ENCODE measurements at regions not wholly inside any gene's neighbourhood (a gene's known extent, or its start where the extent isn't known, plus 50 kb on each side); places are given as distances from the start of the nearest gene placed in this dataset.

DNA sequence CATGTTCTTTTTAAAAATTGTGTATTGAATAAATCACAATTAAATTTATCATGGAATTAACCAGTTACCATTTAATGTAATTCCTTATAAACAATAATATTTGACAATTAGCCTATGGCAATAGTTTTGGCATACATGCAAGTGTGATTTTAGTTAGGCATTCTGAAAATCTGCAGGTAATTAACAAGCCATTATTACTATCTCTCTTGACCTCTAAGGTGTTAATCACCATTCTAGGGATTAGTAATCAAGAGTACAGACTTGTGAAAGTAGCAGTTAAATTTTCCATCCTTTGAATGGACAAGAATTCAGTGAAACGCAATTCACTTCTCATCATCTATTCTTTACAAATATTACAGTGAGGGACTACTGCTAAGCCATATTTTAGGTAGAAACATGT lies 127.7 kb upstream of the CHST9 start:
- TF ChIP-seq, protein P1, sequence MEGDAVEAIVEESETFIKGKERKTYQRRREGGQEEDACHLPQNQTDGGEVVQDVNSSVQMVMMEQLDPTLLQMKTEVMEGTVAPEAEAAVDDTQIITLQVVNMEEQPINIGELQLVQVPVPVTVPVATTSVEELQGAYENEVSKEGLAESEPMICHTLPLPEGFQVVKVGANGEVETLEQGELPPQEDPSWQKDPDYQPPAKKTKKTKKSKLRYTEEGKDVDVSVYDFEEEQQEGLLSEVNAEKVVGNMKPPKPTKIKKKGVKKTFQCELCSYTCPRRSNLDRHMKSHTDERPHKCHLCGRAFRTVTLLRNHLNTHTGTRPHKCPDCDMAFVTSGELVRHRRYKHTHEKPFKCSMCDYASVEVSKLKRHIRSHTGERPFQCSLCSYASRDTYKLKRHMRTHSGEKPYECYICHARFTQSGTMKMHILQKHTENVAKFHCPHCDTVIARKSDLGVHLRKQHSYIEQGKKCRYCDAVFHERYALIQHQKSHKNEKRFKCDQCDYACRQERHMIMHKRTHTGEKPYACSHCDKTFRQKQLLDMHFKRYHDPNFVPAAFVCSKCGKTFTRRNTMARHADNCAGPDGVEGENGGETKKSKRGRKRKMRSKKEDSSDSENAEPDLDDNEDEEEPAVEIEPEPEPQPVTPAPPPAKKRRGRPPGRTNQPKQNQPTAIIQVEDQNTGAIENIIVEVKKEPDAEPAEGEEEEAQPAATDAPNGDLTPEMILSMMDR (IDR thresholded peaks at IDR 0.05 in 8 of 11, conservative IDR thresholded peaks at IDR 0.05 in 3 of 11) = no peak
- TF ChIP-seq POLR2A (IDR thresholded peaks at IDR 0.05) (no peak), POLR2AphosphoS5 (IDR thresholded peaks at IDR 0.05) (no peak)

Measured in spleen (tissue), 7 donors.